K562 (cell line): ENCODE measurements at regions not wholly inside any gene's neighbourhood (a gene's known extent, or its start where the extent isn't known, plus 50 kb on each side); places are given as distances from the start of the nearest gene placed in this dataset.

Experiments
- ATAC-seq: fragments of 200-7000 bp; cut with Tn5 transposase; 3 replicates; pipeline ENCODE4 v1.9.1; 2020; ENCODE audit warnings: moderate library complexity
- BruUV-seq: library from RNA; stranded (reverse); fragments of 400-500 nt; replicated peaks from 2 replicates; lab custom pipeline; 2021; lab: Mats Ljungman, UMichigan
- CTCF ChIA-PET: fragments of 300-600 bp; formaldehyde crosslinking; extraction: SDS; loops from one replicate; lab custom pipeline; 2021; ENCODE audit warnings: low intra/inter-chr PET ratio; lab: Yijun Ruan, JAX
- POLR2A ChIA-PET: fragments of 300-600, 350-650 bp; sonication (Branson Sonifier 250); formaldehyde crosslinking; extraction: SDS; loops from one replicate; lab custom pipeline; 2021; ENCODE audit warnings: antibody characterized with exemption, inconsistent platforms; lab: Yijun Ruan, JAX
- DNase-seq, 4 experiments: peaks; one replicate each; pipeline versions ENCODE4 v3.0.0 to v3.0.0-alpha.2; 2011 to 2018; ENCODE audit warnings: low spot score in 3 of 4, mixed read lengths in 3 of 4; ENCODE audit errors: extremely low read depth in 1 of 4
- FAIRE-seq: peaks from 2 replicates; lab custom pipeline; 2011; peaks lifted over from hg19 to GRCh38; lab: Jason Lieb, UNC
- H2AFZ ChIP-seq: 2 replicates; pipeline ENCODE4 v1.6.0; 2011; ENCODE audit warnings: low read depth, low read length, control low read depth, inconsistent platforms
- H3K27ac ChIP-seq: fragments of 200-600 bp; 3 replicates; pipeline ENCODE4 v1.8.0; 2011; ENCODE audit warnings: low read depth, mild to moderate bottlenecking, control low read depth, inconsistent platforms, low read length, moderate library complexity, mixed read lengths; ENCODE audit errors: extremely low read depth
- H3K27me3 ChIP-seq, 2 experiments: fragments of 300-600 bp in 1 of 2; 2 replicates in 1 of 2; 3 replicates in 1 of 2; pipeline versions ENCODE4 v1.6.0 to v1.8.0; 2011; ENCODE audit warnings: inconsistent platforms in 2 of 2, low read length in 2 of 2, mild to moderate bottlenecking in 1 of 2, mixed read lengths in 1 of 2, moderate library complexity in 1 of 2; ENCODE audit not compliant: control insufficient read depth in 2 of 2, insufficient read depth in 2 of 2
- H3K36me3 ChIP-seq: fragments of 300-600 bp; 3 replicates; pipeline ENCODE4 v1.8.0; 2011; ENCODE audit warnings: mild to moderate bottlenecking, low read length, inconsistent platforms; ENCODE audit not compliant: control insufficient read depth, insufficient read depth
- H3K4me1 ChIP-seq, 2 experiments: fragments of 200-600 bp in 1 of 2; replicated peaks in 1 of 2; 2 replicates in 1 of 2; 3 replicates in 1 of 2; pipeline versions ENCODE4 v1.5.1 to v1.8.0; 2011; ENCODE audit warnings: inconsistent platforms in 2 of 2, low read length in 2 of 2, mild to moderate bottlenecking in 1 of 2, mixed read lengths in 1 of 2, moderate library complexity in 1 of 2; ENCODE audit not compliant: control insufficient read depth in 2 of 2, insufficient read depth in 2 of 2
- H3K4me2 ChIP-seq: 2 replicates; pipeline ENCODE4 v1.6.1; 2011; ENCODE audit warnings: low read length, control low read depth, inconsistent platforms, mixed read lengths; ENCODE audit not compliant: insufficient read depth
- H3K4me3 ChIP-seq: fragments of 200-600 bp; sonication (generic), shearing (Covaris generic); 2 replicates; pipeline ENCODE4 v1.5.1; 2016; ENCODE audit warnings: control low read depth, inconsistent platforms
- H3K79me2 ChIP-seq: fragments of 200-600 bp; 3 replicates; pipeline ENCODE4 v1.8.0; 2011; ENCODE audit warnings: low read length, inconsistent platforms; ENCODE audit not compliant: control insufficient read depth, insufficient read depth
- H3K9ac ChIP-seq, 2 experiments: 2 replicates each; pipeline versions ENCODE4 v1.6.0 to v1.6.1; 2011; ENCODE audit warnings: low read depth in 2 of 2, low read length in 2 of 2, control low read depth in 1 of 2, inconsistent platforms in 1 of 2, mild to moderate bottlenecking in 1 of 2, mixed read lengths in 1 of 2; ENCODE audit not compliant: insufficient read depth in 1 of 2
- H3K9me1 ChIP-seq: one replicate; pipeline ENCODE4 v1.6.0; 2011; ENCODE audit warnings: inconsistent platforms, mild to moderate bottlenecking, low read length, moderate library complexity; ENCODE audit not compliant: control insufficient read depth, insufficient read depth
- H3K9me3 ChIP-seq: replicated peaks from 2 replicates; pipeline ENCODE4 v1.5.1; 2011; ENCODE audit warnings: low read depth, low read length, inconsistent platforms; ENCODE audit not compliant: control insufficient read depth, insufficient read depth
- H4K20me1 ChIP-seq: replicated peaks from 2 replicates; pipeline ENCODE4 v1.6.1; 2011; ENCODE audit warnings: low read length, inconsistent platforms, mixed read lengths; ENCODE audit not compliant: control insufficient read depth, insufficient read depth
- ATF7 ChIP-seq: fragments of 450-650 bp; IDR thresholded peaks from 2 replicates; pipeline ENCODE4 v1.7.1; 2014; ENCODE audit warnings: mild to moderate bottlenecking, moderate library complexity
- CBX8 ChIP-seq: fragments of 200-600 bp; sonication (generic); IDR thresholded peaks from 2 replicates; pipeline ENCODE4 v1.6.1; 2012; ENCODE audit warnings: borderline replicate concordance, mixed run types, low read depth, mild to moderate bottlenecking, moderate library complexity, mixed read lengths, low read length, control low read depth, inconsistent platforms; ENCODE audit not compliant: poor library complexity, severe bottlenecking; ENCODE audit errors: extremely low read depth
- CCAR2 ChIP-seq: fragments of 200-400 bp; formaldehyde crosslinking; IDR thresholded peaks from 2 replicates; pipeline ENCODE4 v1.6.1; 2017; ENCODE audit warnings: mild to moderate bottlenecking, low read depth, low read length
- CTBP1 ChIP-seq: fragments of 450-650 bp; IDR thresholded peaks from 2 replicates; pipeline ENCODE4 v1.6.1; 2016; ENCODE audit warnings: borderline replicate concordance
- DPF2 ChIP-seq: fragments of 450-650 bp; IDR thresholded peaks from 2 replicates; pipeline ENCODE4 v1.6.1; 2016
- ILF3 ChIP-seq: fragments of 450-650 bp; IDR thresholded peaks from 2 replicates; pipeline ENCODE4 v1.6.1; 2018; ENCODE audit warnings: antibody characterized with exemption, mild to moderate bottlenecking, moderate library complexity, borderline replicate concordance
- KLF6 ChIP-seq: fragments of 250-450 bp; sonication (Bioruptor Pico); IDR thresholded peaks from 2 replicates; pipeline ENCODE4 v1.4.0; 2020; ENCODE audit warnings: mild to moderate bottlenecking, moderate library complexity, borderline replicate concordance
- PTTG1 ChIP-seq: fragments of 450-650 bp; IDR thresholded peaks from 2 replicates; pipeline ENCODE4 v1.6.1; 2016; ENCODE audit warnings: low read depth, mild to moderate bottlenecking, missing genetic modification characterization, missing compliant biosample characterization
- RAD21 ChIP-seq, 2 experiments: fragments of 250-450 bp in 1 of 2; fragments of 450-650 bp in 1 of 2; sonication (Bioruptor Pico) in 1 of 2; formaldehyde crosslinking in 1 of 2; IDR thresholded peaks in 1 of 2; conservative IDR thresholded peaks in 1 of 2; 2 replicates each; pipeline versions ENCODE4 v1.4.0 to v1.8.0; 2020 to 2022; ENCODE audit warnings: mild to moderate bottlenecking in 2 of 2, moderate library complexity in 1 of 2
- ZKSCAN1 ChIP-seq: fragments of 150-350 bp; IDR thresholded peaks from 2 replicates; pipeline ENCODE4 v1.6.1; 2016; ENCODE audit warnings: low read depth, low read length
- ZNF224 ChIP-seq: sonication (generic); formaldehyde crosslinking; IDR thresholded peaks from 2 replicates; pipeline ENCODE4 v1.8.0; 2022; ENCODE audit warnings: mild to moderate bottlenecking, missing genetic modification reagents
- ZNF76 ChIP-seq: fragments of 250-450 bp; sonication (Bioruptor Pico); IDR thresholded peaks from 2 replicates; pipeline ENCODE4 v1.4.0; 2020; ENCODE audit warnings: mild to moderate bottlenecking, moderate library complexity, borderline replicate concordance
- WGBS: fragments of 100-300 bp; shearing (Covaris generic); methylation state at CpG from one replicate; pipeline ENCODE4 v1.1.6; 2016; ENCODE audit warnings: low coverage, mixed read lengths; ENCODE audit not compliant: insufficient coverage; ENCODE audit errors: missing lambda C conversion rate; 5-methylcytosine and 5-hydroxymethylcytosine counted together
- in situ Hi-C: fragments of 300-500 bp; cut with MboI; formaldehyde crosslinking; loops from 4 replicates; pipeline ENCODE4 v1.15.0; 2018; ENCODE audit warnings: inconsistent platforms, mixed read lengths
- intact Hi-C: fragments of 100-400 bp; cut with micrococcal nuclease; formaldehyde crosslinking; loops from 2 replicates; pipeline ENCODE4 v1.14.2; 2022
- TF ChIP-seq, protein P1 (sequence below): fragments of 250-450 bp; sonication (Bioruptor Pico); IDR thresholded peaks from 2 replicates; pipeline ENCODE4 v1.6.1; 2021; ENCODE audit warnings: mild to moderate bottlenecking
- TF ChIP-seq, protein P2 (sequence below): fragments of 250-450 bp; sonication (Bioruptor Pico); IDR thresholded peaks from 2 replicates; pipeline ENCODE4 v1.8.0; 2021; ENCODE audit warnings: mild to moderate bottlenecking, moderate library complexity
- TF ChIP-seq, protein P3 (sequence below): fragments of 450-650 bp; formaldehyde crosslinking; IDR thresholded peaks from 2 replicates; pipeline ENCODE4 v1.4.0; 2022; ENCODE audit warnings: mild to moderate bottlenecking, moderate library complexity
- TF ChIP-seq, protein P4 (sequence below): fragments of 450-650 bp; IDR thresholded peaks from 2 replicates; pipeline ENCODE4 v1.6.1; 2016; ENCODE audit warnings: missing biosample characterization, missing genetic modification characterization
- TF ChIP-seq, protein P5 (sequence below): fragments of 250-450 bp; sonication (Bioruptor Pico); IDR thresholded peaks from 2 replicates; pipeline ENCODE4 v1.5.0; 2022; ENCODE audit warnings: mild to moderate bottlenecking

DNA sequence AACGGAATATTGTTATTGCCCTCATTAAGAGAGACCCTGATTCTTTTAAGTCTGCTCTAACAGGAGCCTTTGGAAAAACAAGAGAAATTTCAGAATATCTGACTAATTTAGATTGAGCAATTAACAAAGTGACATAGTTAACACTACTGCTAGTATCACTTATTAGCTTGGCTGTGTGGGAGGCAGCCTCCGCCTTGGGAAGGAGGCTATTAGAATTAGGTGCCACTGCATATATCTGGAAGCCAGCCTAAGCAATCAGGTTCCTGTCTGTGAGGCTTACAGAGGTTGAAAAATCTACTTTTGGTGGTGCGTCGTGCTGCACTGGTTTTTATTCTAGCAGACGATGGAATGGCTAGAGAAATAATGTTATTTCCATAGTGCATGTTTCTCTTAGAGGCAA lies 227.2 kb downstream of the OLFM4 start (continued):
- no peak for TF ChIP-seq ZNF224
- no peak for TF ChIP-seq DPF2
- no peak for TF ChIP-seq CTBP1
- no peak for TF ChIP-seq ATF7
- TF ChIP-seq ILF3, result no peak
- TF ChIP-seq, protein P1, sequence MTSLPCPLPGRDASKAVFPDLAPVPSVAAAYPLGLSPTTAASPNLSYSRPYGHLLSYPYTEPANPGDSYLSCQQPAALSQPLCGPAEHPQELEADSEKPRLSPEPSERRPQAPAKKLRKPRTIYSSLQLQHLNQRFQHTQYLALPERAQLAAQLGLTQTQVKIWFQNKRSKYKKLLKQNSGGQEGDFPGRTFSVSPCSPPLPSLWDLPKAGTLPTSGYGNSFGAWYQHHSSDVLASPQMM (CRISPR knock-in tag), result no peak

DNA sequence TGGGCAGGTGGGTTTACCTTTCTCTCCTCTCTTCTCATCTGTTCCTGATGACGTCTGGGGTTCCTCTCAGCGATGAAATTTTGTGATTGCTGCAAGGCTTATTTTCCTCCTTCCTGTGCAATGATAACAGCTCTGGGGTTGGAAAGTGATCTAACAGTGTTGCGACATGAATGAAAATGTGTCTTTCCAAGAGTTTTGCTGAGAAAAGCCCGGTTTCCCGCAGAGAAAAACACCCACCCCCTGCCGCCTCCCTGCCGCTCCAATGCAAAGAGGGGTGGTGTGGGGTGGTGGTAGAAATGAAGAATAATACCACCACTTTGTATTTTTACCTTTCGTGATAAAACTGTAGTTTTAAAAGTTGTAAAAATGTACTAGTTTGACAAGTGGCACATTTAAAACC lies 232.0 kb downstream of the OLFM4 start:
- CTCF ChIA-PET, result no interaction called here
- BruUV-seq, result no TSS peak
- no peak for TF ChIP-seq CBX8
- TF ChIP-seq RAD21 (CRISPR knock-in tag; conservative IDR thresholded peaks at IDR 0.05 in 1 of 2, IDR thresholded peaks at IDR 0.05 in 1 of 2), result no peak
- TF ChIP-seq, protein P2, sequence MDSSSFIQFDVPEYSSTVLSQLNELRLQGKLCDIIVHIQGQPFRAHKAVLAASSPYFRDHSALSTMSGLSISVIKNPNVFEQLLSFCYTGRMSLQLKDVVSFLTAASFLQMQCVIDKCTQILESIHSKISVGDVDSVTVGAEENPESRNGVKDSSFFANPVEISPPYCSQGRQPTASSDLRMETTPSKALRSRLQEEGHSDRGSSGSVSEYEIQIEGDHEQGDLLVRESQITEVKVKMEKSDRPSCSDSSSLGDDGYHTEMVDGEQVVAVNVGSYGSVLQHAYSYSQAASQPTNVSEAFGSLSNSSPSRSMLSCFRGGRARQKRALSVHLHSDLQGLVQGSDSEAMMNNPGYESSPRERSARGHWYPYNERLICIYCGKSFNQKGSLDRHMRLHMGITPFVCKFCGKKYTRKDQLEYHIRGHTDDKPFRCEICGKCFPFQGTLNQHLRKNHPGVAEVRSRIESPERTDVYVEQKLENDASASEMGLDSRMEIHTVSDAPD (CRISPR knock-in tag), result no peak
- no peak for TF ChIP-seq PTTG1 (tag)
- TF ChIP-seq, protein P3, sequence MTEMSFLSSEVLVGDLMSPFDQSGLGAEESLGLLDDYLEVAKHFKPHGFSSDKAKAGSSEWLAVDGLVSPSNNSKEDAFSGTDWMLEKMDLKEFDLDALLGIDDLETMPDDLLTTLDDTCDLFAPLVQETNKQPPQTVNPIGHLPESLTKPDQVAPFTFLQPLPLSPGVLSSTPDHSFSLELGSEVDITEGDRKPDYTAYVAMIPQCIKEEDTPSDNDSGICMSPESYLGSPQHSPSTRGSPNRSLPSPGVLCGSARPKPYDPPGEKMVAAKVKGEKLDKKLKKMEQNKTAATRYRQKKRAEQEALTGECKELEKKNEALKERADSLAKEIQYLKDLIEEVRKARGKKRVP, result no peak
- no peak for TF ChIP-seq KLF6
- TF ChIP-seq, protein P4, sequence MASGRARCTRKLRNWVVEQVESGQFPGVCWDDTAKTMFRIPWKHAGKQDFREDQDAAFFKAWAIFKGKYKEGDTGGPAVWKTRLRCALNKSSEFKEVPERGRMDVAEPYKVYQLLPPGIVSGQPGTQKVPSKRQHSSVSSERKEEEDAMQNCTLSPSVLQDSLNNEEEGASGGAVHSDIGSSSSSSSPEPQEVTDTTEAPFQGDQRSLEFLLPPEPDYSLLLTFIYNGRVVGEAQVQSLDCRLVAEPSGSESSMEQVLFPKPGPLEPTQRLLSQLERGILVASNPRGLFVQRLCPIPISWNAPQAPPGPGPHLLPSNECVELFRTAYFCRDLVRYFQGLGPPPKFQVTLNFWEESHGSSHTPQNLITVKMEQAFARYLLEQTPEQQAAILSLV, result no peak
- TF ChIP-seq, protein P5, sequence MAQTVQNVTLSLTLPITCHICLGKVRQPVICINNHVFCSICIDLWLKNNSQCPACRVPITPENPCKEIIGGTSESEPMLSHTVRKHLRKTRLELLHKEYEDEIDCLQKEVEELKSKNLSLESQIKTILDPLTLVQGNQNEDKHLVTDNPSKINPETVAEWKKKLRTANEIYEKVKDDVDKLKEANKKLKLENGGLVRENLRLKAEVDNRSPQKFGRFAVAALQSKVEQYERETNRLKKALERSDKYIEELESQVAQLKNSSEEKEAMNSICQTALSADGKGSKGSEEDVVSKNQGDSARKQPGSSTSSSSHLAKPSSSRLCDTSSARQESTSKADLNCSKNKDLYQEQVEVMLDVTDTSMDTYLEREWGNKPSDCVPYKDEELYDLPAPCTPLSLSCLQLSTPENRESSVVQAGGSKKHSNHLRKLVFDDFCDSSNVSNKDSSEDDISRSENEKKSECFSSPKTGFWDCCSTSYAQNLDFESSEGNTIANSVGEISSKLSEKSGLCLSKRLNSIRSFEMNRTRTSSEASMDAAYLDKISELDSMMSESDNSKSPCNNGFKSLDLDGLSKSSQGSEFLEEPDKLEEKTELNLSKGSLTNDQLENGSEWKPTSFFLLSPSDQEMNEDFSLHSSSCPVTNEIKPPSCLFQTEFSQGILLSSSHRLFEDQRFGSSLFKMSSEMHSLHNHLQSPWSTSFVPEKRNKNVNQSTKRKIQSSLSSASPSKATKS (CRISPR knock-in tag), result no peak
- no peak for TF ChIP-seq ZKSCAN1
- no peak for TF ChIP-seq CCAR2
- TF ChIP-seq ZNF76 (CRISPR knock-in tag), result no peak

More for the DNA sequence above, 232.0 kb downstream of the OLFM4 start:
- no peaks in the 10 kb centered on the region for H3K79me2 ChIP-seq
- ATAC-seq (no peak), DNase-seq (no peak), FAIRE-seq (no peak)
- no peaks in the 10 kb centered on the region for H3K27me3 ChIP-seq
- no peaks in the 10 kb centered on the region for H4K20me1 ChIP-seq
- intact Hi-C loops, result no loop called here
- H3K4me1 ChIP-seq, result no peaks in the 10 kb centered on the region
- in situ Hi-C loops, result no loop called here
- no peak overlapping the region for H2AFZ ChIP-seq
- POLR2A ChIA-PET, result no interaction called here
- H3K27ac ChIP-seq, result no peak overlapping the region
- H3K36me3 ChIP-seq, result no peaks in the 10 kb centered on the region
- no peak overlapping the region for H3K4me2 ChIP-seq
- H3K9ac ChIP-seq, result no peak overlapping the region
- H3K9me3 ChIP-seq, result no peaks in the 10 kb centered on the region
- H3K4me3 ChIP-seq, result no peak overlapping the region
- WGBS, result 1% methylated on average over 7 of the region's 8 CpGs
- H3K9me1 ChIP-seq, result no peaks in the 10 kb centered on the region
